ENCODE measurements at regions not wholly inside any gene's neighbourhood (a gene's known extent, or its start where the extent isn't known, plus 50 kb on each side); places are given as distances from the start of the nearest gene placed in this dataset.

DNA sequence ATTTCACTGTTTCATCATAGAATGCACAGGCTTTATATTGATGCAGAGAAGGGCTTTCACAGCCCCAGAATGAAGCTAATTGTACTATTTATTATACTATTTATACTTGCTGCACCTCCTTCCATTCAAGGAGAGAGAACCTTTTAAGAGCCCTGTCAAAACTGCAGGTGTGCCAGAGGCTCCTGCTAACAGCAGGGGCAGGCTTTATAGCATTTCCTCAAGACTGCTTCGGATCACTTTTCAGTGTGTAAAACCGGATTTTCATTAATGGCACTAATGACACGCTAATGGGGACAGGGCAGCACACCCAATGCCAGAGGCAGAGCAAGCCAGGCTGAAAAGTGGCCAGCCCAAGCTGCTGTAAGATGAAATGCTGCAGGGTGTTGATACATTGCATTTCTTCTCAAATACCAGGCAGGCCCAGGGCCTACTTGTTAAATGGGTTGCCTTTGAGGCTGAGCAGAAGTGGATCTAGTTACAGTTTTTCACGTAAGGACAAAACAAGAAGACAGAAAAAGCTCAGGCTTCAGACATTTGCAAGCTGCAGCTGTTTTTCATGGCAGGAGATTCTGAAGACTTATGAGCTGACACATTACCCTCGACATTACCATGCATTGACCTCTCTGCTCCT lies 487.7 kb upstream of the BTBD3 start:
- no peak for ATAC-seq
- Histone ChIP-seq H3K36me3 (no peaks in the 10 kb centered on the region), H3K27ac (no peak overlapping the region), H3K9me3 (no peaks in the 10 kb centered on the region), H3K4me3 (no peak overlapping the region), H3K27me3 (no peaks in the 10 kb centered on the region), H3K4me1 (no peaks in the 10 kb centered on the region)
- TF ChIP-seq CTCF (IDR thresholded peaks at IDR 0.05) (no peak), EP300 (IDR thresholded peaks at IDR 0.05) (no peak), POLR2A (IDR thresholded peaks at IDR 0.05) (no peak), POLR2AphosphoS5 (IDR thresholded peaks at IDR 0.05) (no peak)
- WGBS, 2 donors (ENCODE audit: low coverage in 1 of 2): 39 to 45% methylated on average over 5 of the region's 5 CpGs

DNA sequence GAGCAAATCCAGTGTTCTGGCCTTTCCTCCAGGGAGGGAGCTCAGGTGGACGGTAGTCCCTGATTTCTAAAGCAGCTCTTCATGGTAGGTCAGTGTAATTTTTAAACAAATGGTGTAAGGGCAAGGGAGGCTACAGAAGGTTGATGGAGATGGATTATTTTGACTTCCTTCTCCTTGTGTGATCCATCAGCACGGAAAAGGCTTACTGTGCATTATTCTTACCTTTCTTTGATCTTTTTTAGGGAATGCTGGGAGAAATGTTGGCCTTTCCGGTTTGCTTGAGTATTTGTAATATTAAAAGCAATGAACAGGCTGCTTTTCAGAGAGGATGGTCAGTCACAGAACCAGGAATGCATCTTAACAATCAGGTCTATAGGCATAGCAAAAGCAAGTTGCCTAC lies 487.0 kb upstream of the BTBD3 start:
- no peak for ATAC-seq
- Histone ChIP-seq H3K4me1 (no peaks in the 10 kb centered on the region), H3K27me3 (no peaks in the 10 kb centered on the region), H3K4me3 (no peak overlapping the region), H3K36me3 (no peaks in the 10 kb centered on the region), H3K9me3 (no peaks in the 10 kb centered on the region), H3K27ac (no peak overlapping the region)
- 37 to 53% methylated on average over 2 to 3 of the region's 3 CpGs for WGBS, 2 donors (ENCODE audit: low coverage in 1 of 2)
- no peak for TF ChIP-seq CTCF (IDR thresholded peaks at IDR 0.05)
- no peak for TF ChIP-seq POLR2AphosphoS5 (IDR thresholded peaks at IDR 0.05)
- no peak for TF ChIP-seq POLR2A (IDR thresholded peaks at IDR 0.05)
- no peak for TF ChIP-seq EP300 (IDR thresholded peaks at IDR 0.05)

GRCh38 chr20:11431621-11432020 lies 486.1 kb upstream of the BTBD3 start:
- TF ChIP-seq CTCF (IDR thresholded peaks at IDR 0.05): no peak
- TF ChIP-seq POLR2AphosphoS5 (IDR thresholded peaks at IDR 0.05): no peak
- no peak for TF ChIP-seq EP300 (IDR thresholded peaks at IDR 0.05)
- WGBS, 2 donors (ENCODE audit: low coverage in 1 of 2): 61 to 89% methylated on average over 1 of the region's 1 CpG
- Histone ChIP-seq H3K4me1 (no peaks in the 10 kb centered on the region), H3K9me3 (peaks cover 0 to 5% (median 0%) of the 10 kb centered on the region in 3 donors), H3K4me3 (no peak overlapping the region), H3K27me3 (no peaks in the 10 kb centered on the region), H3K27ac (no peak overlapping the region), H3K36me3 (no peaks in the 10 kb centered on the region)
- ATAC-seq: no peak

- no peak for ATAC-seq
- Histone ChIP-seq H3K36me3 (no peaks in the 10 kb centered on the region), H3K4me3 (no peak overlapping the region), H3K9me3 (peaks cover 0 to 5% (median 0%) of the 10 kb centered on the region in 3 donors), H3K4me1 (no peaks in the 10 kb centered on the region), H3K27ac (no peak overlapping the region), H3K27me3 (no peaks in the 10 kb centered on the region)
- 12 to 29% methylated on average over 3 of the region's 3 CpGs for WGBS, 2 donors (ENCODE audit: low coverage in 1 of 2)
- no peak for TF ChIP-seq POLR2AphosphoS5 (IDR thresholded peaks at IDR 0.05)
- no peak for TF ChIP-seq POLR2A (IDR thresholded peaks at IDR 0.05)
- no peak for TF ChIP-seq CTCF (IDR thresholded peaks at IDR 0.05)
- no peak for TF ChIP-seq EP300 (IDR thresholded peaks at IDR 0.05)
These were observed 485.3 kb upstream of the BTBD3 start for GRCh38 chr20:11432407-11432806.

- TF ChIP-seq POLR2A (IDR thresholded peaks at IDR 0.05) (no peak), POLR2AphosphoS5 (IDR thresholded peaks at IDR 0.05) (no peak), CTCF (IDR thresholded peaks at IDR 0.05) (no peak), EP300 (IDR thresholded peaks at IDR 0.05) (no peak)
- Histone ChIP-seq H3K4me3 (no peak overlapping the region), H3K36me3 (no peaks in the 10 kb centered on the region), H3K27ac (no peak overlapping the region), H3K27me3 (no peaks in the 10 kb centered on the region), H3K9me3 (peaks cover 0 to 5% (median 0%) of the 10 kb centered on the region in 3 donors), H3K4me1 (no peaks in the 10 kb centered on the region)
- 69 to 74% methylated on average over 3 of the region's 4 CpGs for WGBS, 2 donors (ENCODE audit: low coverage in 1 of 2)
- ATAC-seq: no peak
These were observed 481.4 kb upstream of the BTBD3 start for GRCh38 chr20:11436113-11436905.
